AG04449 (cell line): ENCODE measurements at regions not wholly inside any gene's neighbourhood (a gene's known extent, or its start where the extent isn't known, plus 50 kb on each side); places are given as distances from the start of the nearest gene placed in this dataset.

ENCODE experiments used
- CTCF ChIA-PET: fragments of 350-600 bp; formaldehyde crosslinking; extraction: SDS; loops from one replicate; lab custom pipeline; 2021; ENCODE audit warnings: antibody characterized with exemption; lab: Yijun Ruan, JAX
- POLR2A ChIA-PET: fragments of 400-600, 350-600 bp; formaldehyde crosslinking; extraction: SDS; loops from one replicate; lab custom pipeline; 2020; ENCODE audit warnings: antibody characterized with exemption, inconsistent platforms; lab: Yijun Ruan, JAX
- DNase-seq: peaks from one replicate; pipeline ENCODE4 v3.0.0-alpha.2; 2010; ENCODE audit warnings: low read depth, low spot score
- H3K4me3 ChIP-seq: 2 replicates; pipeline ENCODE4 v1.5.1; 2011; ENCODE audit warnings: low read depth, mild to moderate bottlenecking, control low read depth, low read length
- TF ChIP-seq, protein P1 (sequence below): IDR thresholded peaks from one replicate; pipeline ENCODE4 v1.5.1; 2011; ENCODE audit warnings: mild to moderate bottlenecking, moderate library complexity, low read length, control low read depth, inconsistent platforms; ENCODE audit not compliant: insufficient read depth; ENCODE audit errors: missing control alignments

DNA sequence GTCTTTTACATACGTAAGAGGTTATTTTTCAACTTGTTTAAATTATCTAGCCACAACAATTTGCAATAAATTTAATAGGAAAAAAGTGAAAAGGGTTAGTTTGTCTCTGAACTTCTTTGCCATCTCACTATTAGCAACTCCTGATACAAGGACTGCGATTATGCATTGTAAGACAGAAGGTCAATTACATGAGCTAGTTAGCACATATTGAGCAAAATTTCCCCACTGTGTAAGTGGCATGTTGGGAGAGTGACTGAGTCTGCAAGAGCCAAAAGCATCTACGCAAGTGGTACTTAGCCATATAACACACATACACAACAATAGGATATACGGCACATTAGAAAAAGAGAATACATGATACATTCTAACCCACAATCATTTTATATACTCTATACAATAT lies 927.2 kb downstream of the STPG2 start:
- POLR2A ChIA-PET = no interaction called here
- H3K4me3 ChIP-seq = no peak overlapping the region
- TF ChIP-seq, protein P1, sequence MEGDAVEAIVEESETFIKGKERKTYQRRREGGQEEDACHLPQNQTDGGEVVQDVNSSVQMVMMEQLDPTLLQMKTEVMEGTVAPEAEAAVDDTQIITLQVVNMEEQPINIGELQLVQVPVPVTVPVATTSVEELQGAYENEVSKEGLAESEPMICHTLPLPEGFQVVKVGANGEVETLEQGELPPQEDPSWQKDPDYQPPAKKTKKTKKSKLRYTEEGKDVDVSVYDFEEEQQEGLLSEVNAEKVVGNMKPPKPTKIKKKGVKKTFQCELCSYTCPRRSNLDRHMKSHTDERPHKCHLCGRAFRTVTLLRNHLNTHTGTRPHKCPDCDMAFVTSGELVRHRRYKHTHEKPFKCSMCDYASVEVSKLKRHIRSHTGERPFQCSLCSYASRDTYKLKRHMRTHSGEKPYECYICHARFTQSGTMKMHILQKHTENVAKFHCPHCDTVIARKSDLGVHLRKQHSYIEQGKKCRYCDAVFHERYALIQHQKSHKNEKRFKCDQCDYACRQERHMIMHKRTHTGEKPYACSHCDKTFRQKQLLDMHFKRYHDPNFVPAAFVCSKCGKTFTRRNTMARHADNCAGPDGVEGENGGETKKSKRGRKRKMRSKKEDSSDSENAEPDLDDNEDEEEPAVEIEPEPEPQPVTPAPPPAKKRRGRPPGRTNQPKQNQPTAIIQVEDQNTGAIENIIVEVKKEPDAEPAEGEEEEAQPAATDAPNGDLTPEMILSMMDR = no peak
- no peak for DNase-seq
- CTCF ChIA-PET = no interaction called here

DNA sequence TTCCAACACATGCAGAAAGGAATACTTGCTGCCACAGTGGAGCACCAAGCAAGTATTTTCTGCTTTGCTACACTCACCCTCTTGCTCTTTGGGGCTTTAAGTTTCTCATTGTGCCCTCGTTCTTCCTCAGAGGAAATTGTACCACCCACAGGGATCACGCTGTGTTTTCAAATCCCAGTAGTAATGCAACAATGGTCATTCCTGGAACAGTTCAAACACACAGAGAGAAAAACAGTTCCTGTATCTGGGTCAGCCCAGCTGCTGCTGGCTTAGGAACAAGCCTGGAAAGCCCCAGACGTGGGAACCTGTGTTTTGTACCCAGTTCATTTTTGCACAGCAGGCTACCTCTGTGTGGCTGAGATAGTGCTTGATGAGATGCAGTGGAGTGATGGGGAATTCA lies 907.8 kb downstream of the STPG2 start:
- no peak for DNase-seq
- POLR2A ChIA-PET = no interaction called here
- TF ChIP-seq, protein P1 = no peak
- CTCF ChIA-PET = no interaction called here
- no peak overlapping the region for H3K4me3 ChIP-seq

DNA sequence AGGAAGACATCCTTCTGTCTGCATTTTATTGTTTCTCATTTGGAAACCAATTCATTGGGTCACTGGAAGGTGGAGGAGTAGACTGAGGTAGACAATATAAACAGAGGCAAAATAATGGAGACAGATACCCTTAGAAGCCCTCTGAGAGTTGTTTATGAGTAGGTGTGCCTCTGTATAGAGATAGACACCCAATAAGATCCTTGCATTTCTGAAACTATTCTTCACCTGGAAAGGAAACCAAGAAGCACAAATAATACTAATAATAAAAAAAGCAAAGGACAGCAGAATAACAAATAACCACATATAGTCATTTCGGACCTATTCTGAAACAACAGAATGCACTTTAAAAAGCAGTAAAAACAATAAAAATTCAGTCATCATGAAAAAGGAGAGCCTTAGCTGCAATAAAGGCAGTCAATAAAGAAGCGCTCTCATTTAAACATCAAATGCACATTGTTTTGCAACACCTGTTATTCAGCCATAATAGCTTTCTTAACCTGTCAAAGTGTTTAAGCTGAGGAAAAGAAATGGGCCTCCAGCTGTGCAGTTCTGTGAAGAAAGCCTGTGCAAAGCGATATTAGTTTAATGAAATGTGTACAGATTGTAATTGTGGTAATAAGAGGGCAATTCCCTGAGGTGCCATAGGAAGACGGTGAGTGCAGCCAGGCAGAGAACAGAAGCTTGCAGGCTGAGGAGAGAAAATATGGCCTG lies 904.2 kb downstream of the STPG2 start:
- no peak overlapping the region for H3K4me3 ChIP-seq
- POLR2A ChIA-PET = no interaction called here
- TF ChIP-seq, protein P1 = no peak
- DNase-seq = no peak
- CTCF ChIA-PET = no interaction called here

DNA sequence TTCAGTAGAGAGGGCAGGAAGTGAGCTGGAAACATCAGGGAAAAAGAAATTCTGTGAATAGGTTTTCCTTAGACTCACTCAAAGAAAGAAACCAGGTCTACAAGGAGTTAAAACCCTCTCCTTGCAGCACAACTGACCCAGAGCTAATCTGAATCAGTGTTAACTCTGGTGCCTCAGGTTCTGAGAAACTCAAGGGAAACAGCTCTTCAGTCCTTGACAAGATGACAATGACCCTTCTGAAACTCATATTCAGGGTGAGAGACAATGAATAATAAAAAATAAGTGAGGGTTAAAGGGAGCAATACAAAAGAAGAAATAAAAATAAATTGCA lies 903.6 kb downstream of the STPG2 start:
- TF ChIP-seq, protein P1 = no peak
- CTCF ChIA-PET = no interaction called here
- DNase-seq = no peak
- POLR2A ChIA-PET = no interaction called here
- no peak overlapping the region for H3K4me3 ChIP-seq

DNA sequence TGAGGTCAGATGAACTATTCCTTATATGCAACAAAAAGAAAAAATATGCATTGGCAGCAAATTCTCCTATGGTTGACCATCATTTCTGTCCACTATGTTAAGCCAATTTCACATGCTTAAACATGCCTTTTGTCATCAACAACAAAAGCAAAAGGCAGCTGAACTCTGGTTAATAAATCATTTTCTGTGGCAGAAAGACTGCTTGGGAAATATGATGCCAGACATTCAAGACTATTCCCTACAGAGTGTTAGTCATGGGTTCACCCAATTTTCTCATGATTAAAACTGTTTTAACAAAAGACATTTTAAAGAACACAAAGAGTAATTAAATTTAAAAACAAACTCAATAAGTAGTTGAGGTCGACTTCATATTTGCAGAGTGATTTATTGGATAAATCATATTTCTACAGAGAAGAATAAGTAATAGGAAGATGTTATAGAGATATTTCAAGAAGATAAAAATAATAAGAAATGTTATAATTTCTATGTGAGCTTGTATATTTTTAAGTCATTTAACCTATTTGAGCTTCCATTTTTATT lies 890.6 kb downstream of the STPG2 start:
- ChIA-PET POLR2A (no interaction called here), CTCF (no interaction called here)
- H3K4me3 ChIP-seq = no peak overlapping the region
- no peak for DNase-seq
- TF ChIP-seq, protein P1 = no peak

DNA sequence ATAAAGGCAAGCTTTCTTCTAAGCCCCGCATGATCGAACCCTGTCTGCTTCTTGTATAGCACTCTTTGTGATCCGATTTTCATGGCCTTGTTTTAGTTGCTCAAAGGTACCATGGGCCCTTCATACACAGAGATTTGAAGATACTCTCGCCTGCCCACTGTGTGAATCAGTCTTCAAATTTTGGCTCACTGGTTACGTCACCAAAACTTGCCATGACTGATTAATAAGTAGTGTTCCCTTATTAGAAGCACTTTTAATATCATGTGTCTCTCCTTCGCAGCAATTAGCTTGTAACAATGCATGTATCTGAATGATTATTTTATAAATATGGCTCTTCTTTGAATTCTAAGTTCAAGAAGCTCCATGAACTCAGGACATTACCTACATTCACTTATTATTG lies 880.5 kb downstream of the STPG2 start:
- CTCF ChIA-PET = no interaction called here

More for the DNA sequence above, 880.5 kb downstream of the STPG2 start:
- no peak for DNase-seq
- H3K4me3 ChIP-seq = no peak overlapping the region
- TF ChIP-seq, protein P1 = no peak
- POLR2A ChIA-PET = no interaction called here
